ENCODE measurements at regions not wholly inside any gene's neighbourhood (a gene's known extent, or its start where the extent isn't known, plus 50 kb on each side); places are given as distances from the start of the nearest gene placed in this dataset.

- no peak overlapping the region for H3K27ac ChIP-seq (ENCODE audit: low read length)
- no peaks in the 10 kb centered on the region for H3K9me2 ChIP-seq (replicated peaks; ENCODE audit: insufficient read depth, low read length)
- DNase-seq, result no peak
- H4K20me1 ChIP-seq (ENCODE audit: insufficient read depth, low read length), result no peaks in the 10 kb centered on the region
- no peaks in the 10 kb centered on the region for H3K9me3 ChIP-seq (replicated peaks; ENCODE audit: insufficient read depth, low read length)
- H3K36me3 ChIP-seq (replicated peaks; ENCODE audit: insufficient read depth, low read length), result no peaks in the 10 kb centered on the region
- no peaks in the 10 kb centered on the region for H3K27me3 ChIP-seq (replicated peaks; ENCODE audit: insufficient read depth, low read length)
- H3K4me2 ChIP-seq (ENCODE audit: low read depth, low read length), result no peak overlapping the region
- no peaks in the 10 kb centered on the region for H3K79me2 ChIP-seq (ENCODE audit: low read length)
- H3K9ac ChIP-seq (ENCODE audit: low read length), result no peak overlapping the region
- no peaks in the 10 kb centered on the region for H3K4me1 ChIP-seq (ENCODE audit: low read length)
- TF ChIP-seq EZH2 (optimal IDR thresholded peaks at IDR 0.05; ENCODE audit: low read depth, low read length) (no peak), EZH2phosphoT487 (IDR thresholded peaks at IDR 0.05; ENCODE audit: low read length) (no peak)
- TF ChIP-seq, protein P1, sequence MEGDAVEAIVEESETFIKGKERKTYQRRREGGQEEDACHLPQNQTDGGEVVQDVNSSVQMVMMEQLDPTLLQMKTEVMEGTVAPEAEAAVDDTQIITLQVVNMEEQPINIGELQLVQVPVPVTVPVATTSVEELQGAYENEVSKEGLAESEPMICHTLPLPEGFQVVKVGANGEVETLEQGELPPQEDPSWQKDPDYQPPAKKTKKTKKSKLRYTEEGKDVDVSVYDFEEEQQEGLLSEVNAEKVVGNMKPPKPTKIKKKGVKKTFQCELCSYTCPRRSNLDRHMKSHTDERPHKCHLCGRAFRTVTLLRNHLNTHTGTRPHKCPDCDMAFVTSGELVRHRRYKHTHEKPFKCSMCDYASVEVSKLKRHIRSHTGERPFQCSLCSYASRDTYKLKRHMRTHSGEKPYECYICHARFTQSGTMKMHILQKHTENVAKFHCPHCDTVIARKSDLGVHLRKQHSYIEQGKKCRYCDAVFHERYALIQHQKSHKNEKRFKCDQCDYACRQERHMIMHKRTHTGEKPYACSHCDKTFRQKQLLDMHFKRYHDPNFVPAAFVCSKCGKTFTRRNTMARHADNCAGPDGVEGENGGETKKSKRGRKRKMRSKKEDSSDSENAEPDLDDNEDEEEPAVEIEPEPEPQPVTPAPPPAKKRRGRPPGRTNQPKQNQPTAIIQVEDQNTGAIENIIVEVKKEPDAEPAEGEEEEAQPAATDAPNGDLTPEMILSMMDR (IDR thresholded peaks at IDR 0.05; ENCODE audit: low read length), result no peak
- H3F3A ChIP-seq (ENCODE audit: insufficient read depth, low read length), result no peaks in the 10 kb centered on the region
- no peak overlapping the region for H3K4me3 ChIP-seq (ENCODE audit: low read length)
- no peak overlapping the region for H2AFZ ChIP-seq (ENCODE audit: low read length)
Measured at GRCh38 chr19:20333508-20333907, 166.5 kb downstream of the ZNF486 start.

- DNase-seq, result no peak
- Histone ChIP-seq H3K27ac (ENCODE audit: low read length) (no peak overlapping the region), H2AFZ (ENCODE audit: low read length) (no peak overlapping the region), H3F3A (ENCODE audit: insufficient read depth, low read length) (no peaks in the 10 kb centered on the region), H3K9me2 (replicated peaks; ENCODE audit: insufficient read depth, low read length) (no peaks in the 10 kb centered on the region), H3K36me3 (replicated peaks; ENCODE audit: insufficient read depth, low read length) (no peaks in the 10 kb centered on the region), H3K4me3 (ENCODE audit: low read length) (no peak overlapping the region), H3K27me3 (replicated peaks; ENCODE audit: insufficient read depth, low read length) (no peaks in the 10 kb centered on the region), H3K9me3 (replicated peaks; ENCODE audit: insufficient read depth, low read length) (no peaks in the 10 kb centered on the region), H3K4me2 (ENCODE audit: low read depth, low read length) (no peak overlapping the region), H3K4me1 (ENCODE audit: low read length) (no peaks in the 10 kb centered on the region), H4K20me1 (ENCODE audit: insufficient read depth, low read length) (no peaks in the 10 kb centered on the region), H3K79me2 (ENCODE audit: low read length) (no peaks in the 10 kb centered on the region), H3K9ac (ENCODE audit: low read length) (no peak overlapping the region)
- no peak for TF ChIP-seq EZH2 (optimal IDR thresholded peaks at IDR 0.05; ENCODE audit: low read depth, low read length)
- no peak for TF ChIP-seq EZH2phosphoT487 (IDR thresholded peaks at IDR 0.05; ENCODE audit: low read length)
- TF ChIP-seq, protein P1 (IDR thresholded peaks at IDR 0.05; ENCODE audit: low read length), result no peak
Measured at GRCh38 chr19:20325151-20325550, 158.1 kb downstream of the ZNF486 start.

GRCh38 chr19:20321139-20321763, 154.2 kb downstream of the ZNF486 start:
- H3K9me2 ChIP-seq (replicated peaks; ENCODE audit: insufficient read depth, low read length), result no peaks in the 10 kb centered on the region
- no peaks in the 10 kb centered on the region for H3F3A ChIP-seq (ENCODE audit: insufficient read depth, low read length)
- H3K9me3 ChIP-seq (replicated peaks; ENCODE audit: insufficient read depth, low read length), result no peaks in the 10 kb centered on the region
- no peaks in the 10 kb centered on the region for H3K36me3 ChIP-seq (replicated peaks; ENCODE audit: insufficient read depth, low read length)
- H3K4me3 ChIP-seq (ENCODE audit: low read length), result no peak overlapping the region
- TF ChIP-seq, protein P1 (IDR thresholded peaks at IDR 0.05; ENCODE audit: low read length), result no peak
- no peak for TF ChIP-seq EZH2phosphoT487 (IDR thresholded peaks at IDR 0.05; ENCODE audit: low read length)
- no peak for TF ChIP-seq EZH2 (optimal IDR thresholded peaks at IDR 0.05; ENCODE audit: low read depth, low read length)
- no peaks in the 10 kb centered on the region for H3K79me2 ChIP-seq (ENCODE audit: low read length)
- no peak for DNase-seq
- H3K27me3 ChIP-seq (replicated peaks; ENCODE audit: insufficient read depth, low read length), result no peaks in the 10 kb centered on the region
- H3K4me1 ChIP-seq (ENCODE audit: low read length), result no peaks in the 10 kb centered on the region
- H2AFZ ChIP-seq (ENCODE audit: low read length), result no peak overlapping the region
- no peak overlapping the region for H3K4me2 ChIP-seq (ENCODE audit: low read depth, low read length)
- H3K9ac ChIP-seq (ENCODE audit: low read length), result no peak overlapping the region
- H4K20me1 ChIP-seq (ENCODE audit: insufficient read depth, low read length), result no peaks in the 10 kb centered on the region
- H3K27ac ChIP-seq (ENCODE audit: low read length), result no peak overlapping the region

Measured in MM.1S (cell line).